Vagina (tissue), 2 donors: ENCODE measurements at regions not wholly inside any gene's neighbourhood (a gene's known extent, or its start where the extent isn't known, plus 50 kb on each side); places are given as distances from the start of the nearest gene placed in this dataset.

Experiments
- DNase-seq, 2 donors: peaks; one replicate each; pipeline ENCODE4 v3.0.0-alpha.2; 2017; ENCODE audit errors: extremely low spot score in 2 of 2
- H3K27ac ChIP-seq: fragments of 200-600 bp; sonication (generic); one replicate; pipeline ENCODE4 v1.5.1; 2019
- H3K27me3 ChIP-seq: fragments of 200-600 bp; sonication (generic); one replicate; pipeline ENCODE4 v1.5.1; 2019
- H3K36me3 ChIP-seq, 2 donors: fragments of 200-600 bp; sonication (generic); one replicate each; pipeline ENCODE4 v1.5.1; 2017 to 2019
- H3K4me1 ChIP-seq: fragments of 200-600 bp; sonication (generic); one replicate; pipeline ENCODE4 v1.5.1; 2019
- H3K4me3 ChIP-seq, 2 donors: fragments of 200-600 bp; sonication (generic); 1 replicate in 1 of 2; 2 replicates in 1 of 2; pipeline ENCODE4 v1.5.1; 2016 to 2019
- H3K9me3 ChIP-seq: fragments of 200-600 bp; sonication (generic); one replicate; pipeline ENCODE4 v1.5.1; 2019
- CTCF ChIP-seq, 3 experiments: fragments of 450-650 bp in 2 of 3; fragments of 200-600 bp in 1 of 3; sonication (generic) in 1 of 3; IDR thresholded peaks; one replicate each; pipeline ENCODE4 v1.5.1; 2017 to 2019; ENCODE audit warnings: antibody characterized with exemption in 3 of 3, mild to moderate bottlenecking in 2 of 3, moderate library complexity in 2 of 3
- POLR2A ChIP-seq, 2 donors: fragments of 450-650 bp; IDR thresholded peaks; one replicate each; pipeline ENCODE4 v1.6.1; 2017; ENCODE audit warnings: antibody characterized with exemption in 2 of 2, mild to moderate bottlenecking in 2 of 2, moderate library complexity in 2 of 2
- POLR2AphosphoS5 ChIP-seq, 2 donors: sonication (generic); formaldehyde crosslinking; IDR thresholded peaks; one replicate each; pipeline ENCODE4 v1.9.0; 2017; ENCODE audit warnings: antibody characterized with exemption in 2 of 2, mild to moderate bottlenecking in 2 of 2, low read depth in 1 of 2; ENCODE audit not compliant: insufficient read depth in 1 of 2
- intact Hi-C: fragments of 100-400 bp; cut with DNase I; formaldehyde crosslinking; loops from one replicate; pipeline ENCODE4 v1.15.1; 2023

GRCh38 chr4:135605076-135605475 is 1403.5 kb upstream of the PABPC4L start:
- no peaks in the 10 kb centered on the region for H3K27me3 ChIP-seq
- intact Hi-C loops = no loop called here
- no peaks in the 10 kb centered on the region for H3K4me1 ChIP-seq
- H3K4me3 ChIP-seq = no peak overlapping the region
- H3K36me3 ChIP-seq = no peaks in the 10 kb centered on the region
- no peak overlapping the region for H3K27ac ChIP-seq
- no peak for DNase-seq
- no peaks in the 10 kb centered on the region for H3K9me3 ChIP-seq
- TF ChIP-seq CTCF (IDR thresholded peaks at IDR 0.05) (no peak), POLR2AphosphoS5 (IDR thresholded peaks at IDR 0.05; ENCODE audit: insufficient read depth in 1 of 2, low read depth in 1 of 2) (no peak), POLR2A (IDR thresholded peaks at IDR 0.05) (no peak)

- no peaks in the 10 kb centered on the region for H3K27me3 ChIP-seq
- no peak overlapping the region for H3K4me3 ChIP-seq
- intact Hi-C loops = no loop called here
- H3K9me3 ChIP-seq = no peaks in the 10 kb centered on the region
- H3K27ac ChIP-seq = no peak overlapping the region
- no peak for TF ChIP-seq POLR2A (IDR thresholded peaks at IDR 0.05)
- TF ChIP-seq CTCF (IDR thresholded peaks at IDR 0.05) = no peak
- TF ChIP-seq POLR2AphosphoS5 (IDR thresholded peaks at IDR 0.05; ENCODE audit: insufficient read depth in 1 of 2, low read depth in 1 of 2) = no peak
- H3K4me1 ChIP-seq = no peaks in the 10 kb centered on the region
- H3K36me3 ChIP-seq = no peaks in the 10 kb centered on the region
- DNase-seq = no peak
Observed at GRCh38 chr4:135604531-135604930, 1402.9 kb upstream of the PABPC4L start.

- intact Hi-C loops = no loop called here
- no peaks in the 10 kb centered on the region for H3K27me3 ChIP-seq
- H3K9me3 ChIP-seq = no peaks in the 10 kb centered on the region
- no peak for DNase-seq
- no peak for TF ChIP-seq POLR2AphosphoS5 (IDR thresholded peaks at IDR 0.05; ENCODE audit: insufficient read depth in 1 of 2, low read depth in 1 of 2)
- no peak for TF ChIP-seq CTCF (IDR thresholded peaks at IDR 0.05)
- TF ChIP-seq POLR2A (IDR thresholded peaks at IDR 0.05) = no peak
- H3K4me3 ChIP-seq = no peak overlapping the region
- no peak overlapping the region for H3K27ac ChIP-seq
- no peaks in the 10 kb centered on the region for H3K4me1 ChIP-seq
- H3K36me3 ChIP-seq = no peaks in the 10 kb centered on the region
Observed at GRCh38 chr4:135601351-135601750, 1399.8 kb upstream of the PABPC4L start.

GRCh38 chr4:135598151-135598550 is 1396.6 kb upstream of the PABPC4L start:
- Histone ChIP-seq H3K36me3 (no peaks in the 10 kb centered on the region), H3K4me3 (no peak overlapping the region), H3K27ac (no peak overlapping the region), H3K27me3 (no peaks in the 10 kb centered on the region), H3K4me1 (no peaks in the 10 kb centered on the region), H3K9me3 (no peaks in the 10 kb centered on the region)
- DNase-seq = no peak
- intact Hi-C loops = no loop called here
- TF ChIP-seq POLR2AphosphoS5 (IDR thresholded peaks at IDR 0.05; ENCODE audit: insufficient read depth in 1 of 2, low read depth in 1 of 2) = no peak
- no peak for TF ChIP-seq POLR2A (IDR thresholded peaks at IDR 0.05)
- no peak for TF ChIP-seq CTCF (IDR thresholded peaks at IDR 0.05)

- no peak for TF ChIP-seq POLR2A (IDR thresholded peaks at IDR 0.05)
- TF ChIP-seq CTCF (IDR thresholded peaks at IDR 0.05) = no peak
- TF ChIP-seq POLR2AphosphoS5 (IDR thresholded peaks at IDR 0.05; ENCODE audit: insufficient read depth in 1 of 2, low read depth in 1 of 2) = no peak
- no peaks in the 10 kb centered on the region for H3K4me1 ChIP-seq
- no peaks in the 10 kb centered on the region for H3K9me3 ChIP-seq
- no peaks in the 10 kb centered on the region for H3K27me3 ChIP-seq
- intact Hi-C loops = no loop called here
- H3K36me3 ChIP-seq = no peaks in the 10 kb centered on the region
- no peak for DNase-seq
- no peak overlapping the region for H3K27ac ChIP-seq
- no peak overlapping the region for H3K4me3 ChIP-seq
Observed at GRCh38 chr4:135594521-135594920, 1392.9 kb upstream of the PABPC4L start.
